Stimulated activated memory B cell treated with anti-CD40 and anti-IgM and Interleukin-4, amounts not matched to agents 10 μg/mL and 1 μg/mL and 100 μg/mL, for 72 hours (primary cell): ENCODE measurements at regions not wholly inside any gene's neighbourhood (a gene's known extent, or its start where the extent isn't known, plus 50 kb on each side); places are given as distances from the start of the nearest gene placed in this dataset.

ENCODE experiments used
- ATAC-seq: fragments of 150-1000 bp; cut with Tn5 transposase; 2 replicates; pipeline ENCODE4 v1.10.0; 2021
- H3K27ac Mint-ChIP-seq: one replicate; pipeline ENCODE4 v1.8.0; 2022; ENCODE audit warnings: mild to moderate bottlenecking, mixed read lengths
- H3K27me3 Mint-ChIP-seq: one replicate; pipeline ENCODE4 v1.8.0; 2022; ENCODE audit warnings: mixed read lengths
- H3K36me3 Mint-ChIP-seq: one replicate; pipeline ENCODE4 v1.8.0; 2022; ENCODE audit warnings: mixed read lengths
- H3K4me1 Mint-ChIP-seq: one replicate; pipeline ENCODE4 v1.8.0; 2022; ENCODE audit warnings: mixed read lengths
- H3K4me3 Mint-ChIP-seq: one replicate; pipeline ENCODE4 v1.8.0; 2022; ENCODE audit warnings: mild to moderate bottlenecking, moderate library complexity, mixed read lengths
- H3K9me3 Mint-ChIP-seq: one replicate; pipeline ENCODE4 v1.8.0; 2022; ENCODE audit warnings: mixed read lengths

DNA sequence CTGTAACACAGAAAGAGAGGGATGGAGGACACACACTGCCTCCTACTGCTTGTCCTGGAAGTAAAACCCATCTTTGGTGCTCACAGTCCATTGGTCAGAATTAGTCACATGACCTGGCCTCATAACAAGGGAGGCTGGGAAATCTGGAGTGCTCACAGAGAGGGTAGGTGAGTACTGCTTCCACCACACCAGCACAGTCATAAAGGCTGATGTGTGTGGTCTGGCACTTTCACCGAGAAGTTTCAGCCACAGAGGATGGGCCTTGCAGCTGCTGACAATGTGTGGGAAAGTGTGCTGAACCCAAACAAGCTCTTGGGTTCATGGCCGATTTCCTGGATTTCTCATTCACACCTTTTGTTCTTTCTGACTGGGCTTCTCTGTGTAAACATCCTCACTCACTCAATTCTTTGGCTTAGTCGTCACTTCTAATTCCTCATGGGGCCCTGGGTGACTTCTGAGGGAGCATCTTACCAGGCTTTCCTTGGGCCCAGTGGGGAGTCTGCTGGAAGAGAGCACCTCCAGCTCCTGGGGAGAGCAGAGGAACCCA is 100.7 kb downstream of the ASB7 start:
- H3K27me3 Mint-ChIP-seq = peaks cover 34% of the 10 kb centered on the region
- ATAC-seq = peak; percentile 77
- no peaks in the 10 kb centered on the region for H3K4me1 Mint-ChIP-seq
- H3K9me3 Mint-ChIP-seq = no peaks in the 10 kb centered on the region
- no peak overlapping the region for H3K4me3 Mint-ChIP-seq
- no peaks in the 10 kb centered on the region for H3K36me3 Mint-ChIP-seq
- no peak overlapping the region for H3K27ac Mint-ChIP-seq

DNA sequence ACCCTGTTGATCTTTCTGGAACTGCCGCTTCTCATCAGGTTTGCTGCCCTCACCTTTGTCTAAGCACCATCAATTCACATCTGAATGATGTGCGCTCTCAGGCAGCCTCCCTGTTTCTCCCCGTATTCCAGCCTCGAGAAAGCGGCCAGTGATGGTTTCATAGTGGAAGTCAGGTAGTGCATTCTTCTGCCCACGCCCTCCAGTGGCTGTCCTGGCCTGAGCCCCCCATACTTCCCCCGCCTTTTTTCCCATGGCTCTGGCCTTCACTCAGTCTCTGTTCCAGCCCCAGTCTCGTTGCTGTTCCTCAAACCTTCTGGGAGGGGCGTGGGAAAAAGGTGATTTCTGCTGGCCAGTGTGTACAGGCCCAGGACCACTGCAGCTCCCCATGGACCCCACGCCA is 101.3 kb downstream of the ASB7 start:
- Mint-ChIP-seq H3K27ac (no peak overlapping the region), H3K4me1 (no peaks in the 10 kb centered on the region), H3K4me3 (no peak overlapping the region), H3K27me3 (peaks cover 34% of the 10 kb centered on the region), H3K36me3 (no peaks in the 10 kb centered on the region), H3K9me3 (no peaks in the 10 kb centered on the region)
- ATAC-seq = no peak

DNA sequence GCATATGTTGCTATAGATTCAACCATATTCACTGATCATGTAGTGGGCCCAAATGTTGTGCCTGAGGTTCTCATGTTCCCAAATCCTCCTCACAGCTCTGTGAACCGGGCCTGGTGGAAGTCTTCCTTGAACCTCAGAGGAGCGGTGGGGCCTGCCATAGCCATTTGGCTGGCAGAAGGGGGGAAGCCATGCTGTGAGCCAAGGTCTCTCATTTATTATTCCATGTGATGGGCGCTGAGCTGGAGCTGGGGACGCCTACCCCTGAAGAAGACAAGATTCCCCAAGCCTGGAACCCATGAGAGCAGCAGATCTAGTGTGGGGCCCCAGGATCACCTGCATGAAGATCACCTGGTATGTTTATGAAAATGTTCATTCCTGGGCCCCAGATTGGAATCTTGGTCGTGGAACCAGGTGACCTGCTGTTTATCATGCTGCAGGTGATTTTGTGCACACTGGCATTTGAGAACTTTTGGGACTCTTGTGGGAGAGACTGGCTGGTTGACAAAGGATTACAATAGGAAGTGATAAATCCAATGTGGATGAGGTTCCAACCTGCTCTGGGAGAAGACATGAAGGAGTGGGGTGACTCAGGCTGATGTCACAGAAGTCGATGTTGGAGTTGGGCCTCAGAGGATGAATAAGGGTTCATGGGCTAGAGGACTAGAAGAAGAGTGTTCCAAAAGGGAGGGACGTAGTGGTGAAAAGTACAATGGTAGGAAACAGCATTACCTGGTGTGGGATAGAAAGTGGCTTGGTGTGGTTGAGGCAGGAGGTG is 102.1 kb downstream of the ASB7 start:
- Mint-ChIP-seq H3K27me3 (peaks cover 34% of the 10 kb centered on the region), H3K4me3 (no peak overlapping the region), H3K27ac (no peak overlapping the region)

DNA sequence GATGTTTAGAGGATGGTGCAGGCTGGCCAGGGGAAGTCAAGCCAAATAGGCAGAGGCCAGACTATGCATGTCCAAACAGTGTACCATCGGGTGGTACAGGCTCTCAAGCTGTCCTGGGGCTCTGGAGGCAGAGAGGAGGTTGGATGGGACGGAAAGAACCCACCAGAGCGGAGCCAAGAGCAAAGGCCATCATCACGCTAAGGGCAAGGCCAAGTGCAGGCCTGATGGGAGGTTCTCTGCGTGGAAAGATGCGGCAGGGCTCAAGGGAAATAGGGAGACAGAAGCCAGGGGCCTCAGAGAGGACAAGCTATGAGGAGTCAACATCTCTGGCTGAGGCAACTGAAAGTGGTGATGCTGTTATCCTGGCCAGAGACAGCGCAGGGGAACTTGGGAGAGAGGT is 102.7 kb downstream of the ASB7 start:
- ATAC-seq = no peak
- Mint-ChIP-seq H3K4me1 (no peaks in the 10 kb centered on the region), H3K9me3 (peaks cover 11% of the 10 kb centered on the region), H3K4me3 (no peak overlapping the region), H3K36me3 (peaks cover 4% of the 10 kb centered on the region), H3K27ac (no peak overlapping the region), H3K27me3 (peaks cover 34% of the 10 kb centered on the region)

More for the DNA sequence above, 102.1 kb downstream of the ASB7 start:
- Mint-ChIP-seq H3K4me1 (no peaks in the 10 kb centered on the region), H3K36me3 (no peaks in the 10 kb centered on the region), H3K9me3 (peaks cover 5% of the 10 kb centered on the region)
- ATAC-seq = no peak

DNA sequence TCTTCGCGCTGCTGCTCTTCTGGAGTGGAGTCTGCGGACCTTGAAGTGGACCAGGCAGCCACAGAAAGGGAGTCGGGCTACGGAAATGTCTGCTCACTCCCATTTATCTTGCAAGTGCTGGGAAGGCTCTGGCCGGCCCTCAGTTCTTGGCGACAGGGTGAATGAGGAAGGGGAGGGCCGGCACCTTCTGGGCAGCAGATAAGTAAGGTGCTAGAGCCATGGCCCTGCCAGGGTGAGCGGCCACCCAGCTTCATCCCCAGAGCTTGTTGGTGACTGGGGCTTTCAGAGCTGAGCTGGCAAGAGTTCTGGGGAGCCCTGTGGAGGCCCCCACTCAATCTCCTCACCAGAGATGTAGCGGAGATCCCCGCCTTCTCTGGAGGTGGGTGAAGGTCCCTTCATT is 103.5 kb downstream of the ASB7 start:
- H3K27ac Mint-ChIP-seq = no peak overlapping the region

DNA sequence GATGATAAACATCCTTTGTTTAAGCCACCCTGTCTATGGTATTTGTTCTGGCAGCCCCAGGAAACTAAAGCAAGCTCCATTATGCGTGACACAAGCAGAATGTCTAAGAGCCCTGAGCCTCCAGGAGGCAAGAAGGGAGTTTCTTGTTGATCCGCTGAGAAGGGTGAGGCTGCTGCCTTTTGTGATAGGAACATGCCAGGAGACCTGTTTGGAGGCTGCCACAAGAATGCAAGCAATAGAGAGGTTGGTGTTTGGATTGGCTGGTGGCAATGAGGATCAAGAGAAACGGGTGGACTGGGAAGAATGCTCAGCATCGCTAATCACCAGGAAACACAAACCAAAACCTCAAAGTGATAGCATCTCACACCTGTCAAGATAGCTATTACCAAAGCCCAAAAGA is 104.8 kb downstream of the ASB7 start:
- peaks cover 17% of the 10 kb centered on the region for H3K9me3 Mint-ChIP-seq
- no peaks in the 10 kb centered on the region for H3K4me1 Mint-ChIP-seq
- H3K27ac Mint-ChIP-seq = no peak overlapping the region
- H3K4me3 Mint-ChIP-seq = no peak overlapping the region
- peaks cover 34% of the 10 kb centered on the region for H3K27me3 Mint-ChIP-seq
- peaks cover 6% of the 10 kb centered on the region for H3K36me3 Mint-ChIP-seq
- ATAC-seq = no peak

More for the DNA sequence above, 103.5 kb downstream of the ASB7 start:
- no peak for ATAC-seq
- peaks cover 6% of the 10 kb centered on the region for H3K36me3 Mint-ChIP-seq
- no peaks in the 10 kb centered on the region for H3K4me1 Mint-ChIP-seq
- H3K9me3 Mint-ChIP-seq = peaks cover 17% of the 10 kb centered on the region
- H3K27me3 Mint-ChIP-seq = peaks cover 34% of the 10 kb centered on the region
- no peak overlapping the region for H3K4me3 Mint-ChIP-seq

DNA sequence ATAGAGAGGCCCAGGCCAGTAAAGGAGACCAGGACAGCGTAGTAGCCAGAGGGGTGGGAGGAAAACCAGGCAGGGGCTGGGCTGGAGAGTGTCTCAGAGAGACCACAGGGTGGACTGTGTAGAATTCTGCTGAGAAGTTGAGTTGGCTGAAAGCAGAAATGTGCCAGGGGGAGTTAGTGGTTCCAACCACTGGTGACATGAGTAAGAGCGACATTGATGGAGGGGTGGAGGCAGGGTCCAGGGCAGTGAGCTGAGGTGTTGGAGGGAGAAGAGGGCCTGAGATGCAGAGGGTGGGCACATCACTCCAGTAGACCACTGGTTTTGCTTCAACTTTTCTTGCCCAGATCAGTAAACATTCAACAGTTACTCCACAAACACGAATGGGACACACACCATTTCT is 106.5 kb downstream of the ASB7 start:
- no peak overlapping the region for H3K4me3 Mint-ChIP-seq
- no peak overlapping the region for H3K27ac Mint-ChIP-seq
- no peaks in the 10 kb centered on the region for H3K4me1 Mint-ChIP-seq
- peaks cover 27% of the 10 kb centered on the region for H3K27me3 Mint-ChIP-seq
- peaks cover 17% of the 10 kb centered on the region for H3K9me3 Mint-ChIP-seq
- H3K36me3 Mint-ChIP-seq = peaks cover 6% of the 10 kb centered on the region
- no peak for ATAC-seq

DNA sequence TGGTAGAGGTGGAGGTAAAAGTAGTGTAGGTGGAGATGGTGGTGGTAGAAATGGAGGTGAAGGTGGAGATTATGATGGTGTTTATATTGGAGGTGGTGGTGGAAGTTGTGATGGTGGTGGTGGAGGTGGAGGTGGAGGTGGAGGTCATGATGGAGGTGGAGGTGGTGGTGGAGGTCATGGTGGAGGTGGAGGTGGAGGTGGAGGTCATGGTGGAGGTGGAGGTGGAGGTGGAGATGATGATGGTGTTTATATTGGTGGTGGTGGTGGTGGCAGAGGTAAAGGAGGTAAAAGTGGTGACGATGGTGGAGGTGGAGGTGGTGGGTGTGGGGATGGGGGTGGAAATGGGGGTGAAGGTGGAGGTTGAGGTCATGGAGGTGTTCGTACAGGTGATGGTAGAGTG is 107.8 kb downstream of the ASB7 start:
- peak; percentile 78 for ATAC-seq
- Mint-ChIP-seq H3K9me3 (peaks cover 17% of the 10 kb centered on the region), H3K4me3 (no peak overlapping the region), H3K36me3 (peaks cover 6% of the 10 kb centered on the region), H3K27me3 (peaks cover 14% of the 10 kb centered on the region), H3K27ac (no peak overlapping the region), H3K4me1 (no peaks in the 10 kb centered on the region)

DNA sequence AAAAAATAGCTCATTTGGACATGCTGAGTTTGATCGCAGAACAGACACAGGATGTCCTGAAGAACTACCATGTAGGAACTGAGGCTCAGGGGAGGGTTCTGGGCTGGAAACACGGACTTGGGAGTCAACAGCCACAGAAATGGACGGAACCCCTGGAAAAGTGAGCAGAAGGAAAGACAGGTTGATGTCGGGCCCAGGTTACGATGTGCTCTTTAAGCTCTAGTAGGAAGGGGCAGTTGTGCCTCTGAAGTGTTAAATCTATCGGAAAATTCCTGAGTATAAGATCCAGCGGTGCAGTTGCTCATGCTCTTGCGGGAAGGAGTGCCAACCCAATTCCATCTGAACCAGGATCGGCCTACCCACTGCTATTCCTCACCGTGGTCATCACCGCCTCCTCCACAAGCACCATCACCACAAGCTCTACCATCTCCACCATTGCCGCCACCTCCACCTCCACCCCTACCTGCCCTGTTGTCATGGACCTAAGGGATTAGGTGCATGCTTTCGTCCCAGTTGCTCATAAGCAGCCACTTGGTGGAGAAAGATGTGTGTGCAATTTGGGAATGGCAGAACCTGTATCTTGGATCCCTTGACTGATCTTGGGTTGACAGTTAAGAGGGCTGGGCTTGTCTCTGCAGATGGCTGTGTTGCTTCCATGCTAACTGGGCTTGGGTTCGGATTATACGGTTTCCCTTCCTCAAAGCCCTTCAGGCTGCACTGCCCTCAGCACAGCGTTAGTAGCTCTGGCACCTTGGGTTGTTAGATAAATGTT is 108.5 kb downstream of the ASB7 start:
- no peak for ATAC-seq
- Mint-ChIP-seq H3K9me3 (peaks cover 17% of the 10 kb centered on the region), H3K27me3 (peaks cover 9% of the 10 kb centered on the region), H3K27ac (no peak overlapping the region), H3K36me3 (peaks cover 6% of the 10 kb centered on the region), H3K4me1 (no peaks in the 10 kb centered on the region), H3K4me3 (no peak overlapping the region)

DNA sequence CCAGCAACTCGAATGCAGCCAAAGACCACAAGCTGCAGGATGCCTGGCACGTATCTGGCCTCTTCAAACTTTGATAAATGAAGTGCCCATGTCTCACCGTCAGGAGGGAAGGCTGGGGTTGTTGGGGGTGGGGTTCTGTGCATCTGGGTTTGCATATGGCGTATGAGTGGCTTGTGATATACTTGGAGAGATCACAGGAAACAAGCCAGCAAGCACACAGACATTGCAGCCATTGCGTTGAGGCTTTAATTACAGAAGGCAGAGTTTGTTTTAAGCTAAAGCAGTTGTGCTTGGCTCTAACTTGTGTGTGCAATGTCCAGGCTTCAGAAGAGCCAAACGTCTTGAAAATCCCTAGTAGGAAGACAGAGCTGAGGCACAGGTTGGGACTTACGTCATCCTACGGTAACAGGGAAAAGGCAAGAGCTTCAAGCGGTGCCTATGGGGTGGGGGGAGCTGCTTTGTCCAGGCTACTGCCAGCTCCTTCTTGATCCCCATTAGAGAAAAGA is 109.2 kb downstream of the ASB7 start:
- Mint-ChIP-seq H3K9me3 (peaks cover 17% of the 10 kb centered on the region), H3K27me3 (peaks cover 11% of the 10 kb centered on the region), H3K36me3 (peaks cover 6% of the 10 kb centered on the region), H3K4me1 (no peaks in the 10 kb centered on the region), H3K4me3 (no peak overlapping the region), H3K27ac (no peak overlapping the region)
- no peak for ATAC-seq

DNA sequence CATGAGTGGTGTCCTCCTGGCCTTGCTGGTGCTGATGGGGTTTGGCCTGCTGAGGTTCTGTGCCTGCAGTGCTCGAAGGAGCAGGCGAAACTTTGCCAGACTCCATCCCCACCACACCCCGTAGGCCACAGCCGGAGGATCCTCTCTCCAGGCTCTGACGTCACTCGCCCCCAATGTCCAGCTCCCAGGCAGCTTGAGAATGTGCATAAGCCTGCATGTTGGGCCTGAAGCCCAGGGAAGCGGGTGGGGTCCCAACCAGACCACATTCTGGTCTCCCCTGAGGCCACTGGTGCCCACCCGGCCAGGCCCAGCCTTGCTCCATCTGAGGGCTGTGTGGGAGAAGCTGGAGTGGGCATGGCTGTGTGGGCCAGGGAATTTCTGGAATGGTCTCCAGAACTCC is 109.8 kb downstream of the ASB7 start:
- ATAC-seq = no peak
- H3K9me3 Mint-ChIP-seq = peaks cover 17% of the 10 kb centered on the region
- H3K4me3 Mint-ChIP-seq = no peak overlapping the region
- no peak overlapping the region for H3K27ac Mint-ChIP-seq
- H3K36me3 Mint-ChIP-seq = peaks cover 6% of the 10 kb centered on the region
- no peaks in the 10 kb centered on the region for H3K4me1 Mint-ChIP-seq
- H3K27me3 Mint-ChIP-seq = peaks cover 14% of the 10 kb centered on the region

DNA sequence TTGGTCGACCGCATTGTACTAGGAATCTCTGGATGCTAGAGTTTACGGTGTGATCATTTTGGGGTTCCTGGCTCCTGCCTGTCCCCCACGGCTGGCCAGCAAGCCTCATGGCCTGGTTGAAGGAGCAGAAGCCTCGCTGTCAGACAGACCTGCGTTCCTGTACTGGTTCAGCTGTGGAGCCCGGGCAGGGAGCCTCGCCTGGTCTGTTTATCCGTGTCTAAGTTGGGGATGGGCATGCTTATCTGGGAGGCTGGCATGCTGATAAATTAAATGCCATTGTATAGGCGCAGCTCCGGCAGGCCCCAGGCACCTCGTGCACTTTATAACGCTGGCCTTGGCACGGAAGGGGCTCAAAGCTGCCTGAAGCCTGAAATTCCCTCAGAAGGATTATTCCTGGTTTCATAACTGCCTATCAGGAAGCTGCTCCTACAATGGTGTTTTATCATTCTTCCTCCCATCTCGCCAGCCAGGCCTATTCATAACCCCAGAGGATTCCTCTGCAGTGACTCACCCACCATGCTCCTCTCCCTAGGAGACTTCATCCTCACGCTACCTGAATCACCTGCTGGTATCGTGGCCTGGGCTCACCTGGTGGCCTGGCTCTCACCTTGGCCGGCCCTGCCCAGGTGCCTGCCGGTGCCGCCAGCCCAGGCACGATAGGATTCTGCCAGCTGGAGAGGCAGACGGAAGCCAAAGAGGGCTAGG is 110.9 kb downstream of the ASB7 start:
- no peak overlapping the region for H3K27ac Mint-ChIP-seq
- no peak for ATAC-seq
- H3K9me3 Mint-ChIP-seq = peaks cover 17% of the 10 kb centered on the region
- no peak overlapping the region for H3K4me3 Mint-ChIP-seq
- no peaks in the 10 kb centered on the region for H3K4me1 Mint-ChIP-seq
- peaks cover 6% of the 10 kb centered on the region for H3K36me3 Mint-ChIP-seq
- H3K27me3 Mint-ChIP-seq = peaks cover 20% of the 10 kb centered on the region

DNA sequence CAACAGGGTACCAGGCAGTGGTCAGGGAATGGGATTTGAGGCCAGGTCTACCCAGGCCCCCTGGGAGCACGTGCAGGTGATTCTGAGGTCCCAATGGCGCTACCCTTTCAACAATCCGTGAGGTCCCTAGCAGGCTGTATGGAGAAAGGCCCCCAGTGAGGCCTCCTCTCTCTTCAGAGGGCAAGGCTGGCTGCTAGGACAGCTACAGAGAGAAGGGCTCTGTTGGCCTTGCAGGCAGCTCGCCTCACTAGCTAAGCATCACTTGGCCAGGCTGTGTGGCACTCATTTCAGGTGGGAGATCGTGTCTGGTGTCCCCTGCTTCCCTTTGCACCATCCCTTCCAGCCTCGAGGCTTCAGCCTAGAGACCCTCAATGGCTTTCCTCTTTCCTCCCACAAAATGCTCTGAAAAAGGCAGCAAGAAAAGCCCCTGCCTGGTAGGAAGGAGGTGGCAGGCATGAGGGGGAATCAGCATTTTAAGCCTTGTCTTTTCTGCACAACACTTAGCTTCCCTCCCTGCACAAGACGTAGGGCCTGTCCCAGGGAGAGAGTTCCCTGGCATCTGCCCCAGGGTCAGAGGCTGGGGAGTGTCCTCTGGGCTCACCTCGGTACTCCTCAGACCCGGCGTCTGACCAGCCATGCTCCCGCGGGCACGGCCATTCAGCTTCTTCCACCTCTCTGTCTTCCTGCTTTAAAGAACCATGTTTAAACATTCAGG is 111.8 kb downstream of the ASB7 start:
- no peak for ATAC-seq
- Mint-ChIP-seq H3K4me3 (no peak overlapping the region), H3K9me3 (peaks cover 13% of the 10 kb centered on the region)

DNA sequence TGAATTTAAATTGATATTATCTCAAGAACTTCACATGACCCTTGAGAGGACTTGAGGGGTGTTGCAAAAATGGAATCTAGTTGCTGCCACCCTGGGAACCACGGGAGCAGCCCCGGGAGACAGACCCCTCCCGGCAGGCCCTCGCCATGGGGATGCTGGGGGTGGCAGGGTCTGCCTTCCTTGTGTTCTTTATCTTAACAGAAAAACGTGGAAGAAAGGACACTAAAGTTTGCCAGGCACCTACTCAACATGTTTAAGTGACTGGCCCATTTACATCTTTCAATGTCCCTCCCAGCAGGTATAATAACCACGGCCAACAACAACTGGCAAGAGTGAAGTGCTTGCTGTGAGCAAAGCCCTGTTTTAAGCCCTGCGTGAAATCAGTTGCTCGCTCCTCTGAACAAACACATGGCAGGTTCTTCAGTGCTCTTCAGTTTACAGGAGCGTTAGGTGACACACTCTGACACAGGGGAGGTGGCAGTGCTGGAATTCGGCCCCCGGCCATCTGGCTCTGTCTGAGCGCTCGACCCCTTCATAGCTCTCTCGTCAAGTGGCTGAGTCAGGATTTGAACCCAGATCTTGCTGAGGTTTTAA is 112.5 kb downstream of the ASB7 start:
- no peak for ATAC-seq
- H3K36me3 Mint-ChIP-seq = peaks cover 5% of the 10 kb centered on the region
- H3K27me3 Mint-ChIP-seq = peaks cover 28% of the 10 kb centered on the region
- no peak overlapping the region for H3K27ac Mint-ChIP-seq
- no peak overlapping the region for H3K4me3 Mint-ChIP-seq
- H3K9me3 Mint-ChIP-seq = peaks cover 8% of the 10 kb centered on the region
- no peaks in the 10 kb centered on the region for H3K4me1 Mint-ChIP-seq

More for the DNA sequence above, 111.8 kb downstream of the ASB7 start:
- Mint-ChIP-seq H3K36me3 (peaks cover 6% of the 10 kb centered on the region), H3K4me1 (no peaks in the 10 kb centered on the region), H3K27ac (no peak overlapping the region), H3K27me3 (peaks cover 28% of the 10 kb centered on the region)
